ENCODE measurements at regions not wholly inside any gene's neighbourhood (a gene's known extent, or its start where the extent isn't known, plus 50 kb on each side); places are given as distances from the start of the nearest gene placed in this dataset.

- no peak overlapping the region for H3K27ac ChIP-seq (ENCODE audit: poor library complexity, severe bottlenecking)
- H3K36me3 ChIP-seq (ENCODE audit: low read depth): no peaks in the 10 kb centered on the region
- peaks cover 3% of the 10 kb centered on the region for H3K27me3 ChIP-seq (ENCODE audit: insufficient read depth, poor library complexity, severe bottlenecking)
- TF ChIP-seq CTCF (IDR thresholded peaks at IDR 0.05; ENCODE audit: poor library complexity, severe bottlenecking): no peak
- H3K4me1 ChIP-seq (ENCODE audit: insufficient read depth, poor library complexity, severe bottlenecking): no peaks in the 10 kb centered on the region
- ATAC-seq (ENCODE audit: low read depth): no peak
- no peak for DNase-seq (ENCODE audit: low spot score)
- peaks cover 14% of the 10 kb centered on the region for H3K9me3 ChIP-seq (ENCODE audit: severe bottlenecking)
- no peak overlapping the region for H3K4me3 ChIP-seq (ENCODE audit: severe bottlenecking)
Observed at GRCh38 chr22:22155607-22156006, 89.0 kb upstream of the VPREB1 start.

GRCh38 chr22:22155146-22155545 lies 89.4 kb upstream of the VPREB1 start:
- peaks cover 7% of the 10 kb centered on the region for H3K27me3 ChIP-seq (ENCODE audit: insufficient read depth, poor library complexity, severe bottlenecking)
- no peaks in the 10 kb centered on the region for H3K4me1 ChIP-seq (ENCODE audit: insufficient read depth, poor library complexity, severe bottlenecking)
- no peak overlapping the region for H3K4me3 ChIP-seq (ENCODE audit: severe bottlenecking)
- no peak for DNase-seq (ENCODE audit: low spot score)
- no peak overlapping the region for H3K27ac ChIP-seq (ENCODE audit: poor library complexity, severe bottlenecking)
- H3K9me3 ChIP-seq (ENCODE audit: severe bottlenecking): peaks cover 14% of the 10 kb centered on the region
- H3K36me3 ChIP-seq (ENCODE audit: low read depth): no peaks in the 10 kb centered on the region
- no peak for TF ChIP-seq CTCF (IDR thresholded peaks at IDR 0.05; ENCODE audit: poor library complexity, severe bottlenecking)
- ATAC-seq (ENCODE audit: low read depth): no peak

GRCh38 chr22:22154040-22154439 lies 90.5 kb upstream of the VPREB1 start:
- DNase-seq (ENCODE audit: low spot score) (no peak), ATAC-seq (ENCODE audit: low read depth) (no peak)
- no peaks in the 10 kb centered on the region for H3K36me3 ChIP-seq (ENCODE audit: low read depth)
- peaks cover 16% of the 10 kb centered on the region for H3K27me3 ChIP-seq (ENCODE audit: insufficient read depth, poor library complexity, severe bottlenecking)
- no peak overlapping the region for H3K4me3 ChIP-seq (ENCODE audit: severe bottlenecking)
- peaks cover 16% of the 10 kb centered on the region for H3K9me3 ChIP-seq (ENCODE audit: severe bottlenecking)
- H3K4me1 ChIP-seq (ENCODE audit: insufficient read depth, poor library complexity, severe bottlenecking): no peaks in the 10 kb centered on the region
- H3K27ac ChIP-seq (ENCODE audit: poor library complexity, severe bottlenecking): no peak overlapping the region
- TF ChIP-seq CTCF (IDR thresholded peaks at IDR 0.05; ENCODE audit: poor library complexity, severe bottlenecking): no peak

GRCh38 chr22:22151308-22151707 lies 93.3 kb upstream of the VPREB1 start:
- H3K27me3 ChIP-seq (ENCODE audit: insufficient read depth, poor library complexity, severe bottlenecking): peaks cover 32% of the 10 kb centered on the region
- H3K9me3 ChIP-seq (ENCODE audit: severe bottlenecking): peaks cover 9% of the 10 kb centered on the region
- DNase-seq (ENCODE audit: low spot score) (no peak), ATAC-seq (ENCODE audit: low read depth) (no peak)
- no peak for TF ChIP-seq CTCF (IDR thresholded peaks at IDR 0.05; ENCODE audit: poor library complexity, severe bottlenecking)
- H3K4me1 ChIP-seq (ENCODE audit: insufficient read depth, poor library complexity, severe bottlenecking): no peaks in the 10 kb centered on the region
- no peak overlapping the region for H3K27ac ChIP-seq (ENCODE audit: poor library complexity, severe bottlenecking)
- H3K4me3 ChIP-seq (ENCODE audit: severe bottlenecking): no peak overlapping the region
- H3K36me3 ChIP-seq (ENCODE audit: low read depth): no peaks in the 10 kb centered on the region

GRCh38 chr22:22150457-22150856 lies 94.1 kb upstream of the VPREB1 start:
- Histone ChIP-seq H3K27ac (ENCODE audit: poor library complexity, severe bottlenecking) (no peak overlapping the region), H3K9me3 (ENCODE audit: severe bottlenecking) (peaks cover 6% of the 10 kb centered on the region), H3K27me3 (ENCODE audit: insufficient read depth, poor library complexity, severe bottlenecking) (peaks cover 32% of the 10 kb centered on the region), H3K36me3 (ENCODE audit: low read depth) (no peaks in the 10 kb centered on the region), H3K4me3 (ENCODE audit: severe bottlenecking) (no peak overlapping the region), H3K4me1 (ENCODE audit: insufficient read depth, poor library complexity, severe bottlenecking) (no peaks in the 10 kb centered on the region)
- ATAC-seq (ENCODE audit: low read depth) (no peak), DNase-seq (ENCODE audit: low spot score) (no peak)
- TF ChIP-seq CTCF (IDR thresholded peaks at IDR 0.05; ENCODE audit: poor library complexity, severe bottlenecking): no peak

Measured in RWPE2 (cell line).